GM19328 (cell line): ENCODE measurements at regions not wholly inside any gene's neighbourhood (a gene's known extent, or its start where the extent isn't known, plus 50 kb on each side); places are given as distances from the start of the nearest gene placed in this dataset.
"Not testable (repeated sequence)": the region's sequence is repeated elsewhere in the genome, so short reads cannot be mapped to it uniquely, and the experiment has no call there.

Experiments used
- ATAC-seq: cut with Tn5 transposase; IDR thresholded peaks from one replicate; pipeline ENCODE4 v1.9.1; 2021; ENCODE audit warnings: mild to moderate bottlenecking, moderate library complexity; ENCODE audit not compliant: unreplicated experiment

DNA sequence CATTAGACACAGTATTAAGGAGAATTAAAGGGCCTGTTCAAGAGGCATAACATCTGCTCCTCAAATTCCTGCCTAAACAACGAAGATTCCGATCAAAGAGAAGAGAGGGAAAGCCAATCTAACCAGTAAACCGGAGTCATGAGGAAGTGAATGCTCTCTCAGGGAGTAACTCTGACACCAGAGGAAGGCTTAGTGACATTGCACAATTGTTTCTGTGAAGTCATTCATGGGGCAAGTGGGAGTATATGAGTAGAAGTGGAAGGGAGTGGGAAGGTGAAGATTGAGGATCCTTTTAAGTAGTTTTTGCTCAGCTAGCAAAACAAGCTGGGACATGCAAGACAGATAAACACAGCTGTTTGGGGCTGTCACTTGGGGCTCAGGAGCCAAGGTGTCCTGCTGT lies 136.4 kb upstream of the FAM174A start:
- not testable (repeated sequence) for ATAC-seq

DNA sequence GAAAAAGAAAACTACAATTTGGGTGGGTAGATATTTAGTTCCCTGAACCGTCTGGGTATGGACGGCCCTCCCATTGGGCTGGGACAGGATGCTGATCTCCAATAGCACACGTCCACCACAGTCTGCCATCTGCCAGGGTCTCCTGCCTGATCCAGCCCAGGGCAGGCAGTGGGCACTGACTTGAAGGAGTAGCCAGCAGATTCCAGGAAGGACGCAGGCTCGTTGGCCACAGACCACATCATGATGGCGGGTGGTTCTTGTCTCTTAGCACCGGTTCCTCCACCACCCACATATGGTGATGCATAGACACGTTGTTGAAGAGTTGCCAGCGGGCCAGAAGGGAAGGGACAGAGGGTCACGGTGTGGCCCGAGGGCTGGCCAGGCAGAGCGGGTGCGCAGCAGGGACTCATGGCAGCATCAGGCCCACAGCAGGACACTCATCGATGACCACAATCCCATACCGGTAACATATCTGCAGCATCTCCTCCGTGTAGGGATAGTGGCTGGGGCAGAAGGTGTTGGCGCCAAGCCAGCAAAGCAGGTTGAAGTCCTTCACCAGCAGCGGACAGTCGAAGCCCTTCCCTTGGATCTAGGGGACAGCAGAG lies 155.8 kb upstream of the FAM174A start:
- not testable (repeated sequence) for ATAC-seq

DNA sequence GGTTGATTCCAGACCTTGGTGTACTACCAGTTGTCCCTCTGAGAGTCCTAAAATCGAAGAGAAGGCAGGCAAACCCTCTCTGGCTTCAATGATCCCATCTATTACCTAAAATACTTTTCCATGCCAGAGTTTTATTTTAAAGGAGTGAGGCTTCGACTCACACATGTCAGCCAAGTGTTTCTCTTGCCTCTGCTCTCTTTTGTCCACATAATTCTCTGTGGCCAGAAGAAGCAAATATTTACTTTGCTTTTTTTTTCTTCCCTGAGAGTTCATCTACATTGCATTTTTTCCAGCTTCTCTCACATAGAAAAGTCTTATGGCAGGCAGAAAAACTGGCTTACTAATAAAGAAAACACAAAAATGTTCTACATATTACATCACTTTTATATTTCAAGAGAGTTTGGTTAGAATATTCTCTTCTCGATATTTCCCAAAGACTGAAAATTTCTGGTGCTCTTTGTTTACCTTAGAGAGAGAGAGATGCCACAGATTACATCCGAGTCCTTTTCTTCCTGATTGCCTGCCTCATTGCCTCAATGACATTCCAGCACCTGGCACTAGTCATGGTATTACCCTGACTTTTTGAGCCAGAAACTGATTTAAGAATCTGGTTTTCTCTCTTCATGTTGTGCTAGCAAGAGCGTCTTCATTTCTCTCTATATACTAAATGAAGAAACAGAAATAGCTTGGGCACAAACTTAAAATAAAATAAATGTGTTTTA lies 170.3 kb upstream of the FAM174A start:
- not testable (repeated sequence) for ATAC-seq

DNA sequence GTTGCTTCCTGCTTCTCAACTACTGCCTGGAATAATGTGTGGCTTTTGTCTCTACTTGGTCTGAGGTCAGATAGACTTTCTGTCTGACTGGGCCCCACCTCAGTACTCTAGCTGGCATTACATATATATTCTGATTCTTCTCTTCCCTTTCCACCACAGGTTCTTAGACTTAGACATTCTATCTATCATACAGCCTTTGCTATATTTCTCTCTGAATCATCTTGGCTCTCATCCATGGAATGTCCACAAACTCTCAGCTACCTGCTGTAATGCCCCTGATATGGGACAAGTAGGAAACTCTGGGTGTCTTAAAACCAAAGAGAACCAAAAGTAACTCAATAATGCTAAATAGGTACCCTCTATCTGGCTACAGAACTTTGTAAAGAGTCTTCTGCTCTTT lies 170.8 kb upstream of the FAM174A start:
- not testable (repeated sequence) for ATAC-seq

DNA sequence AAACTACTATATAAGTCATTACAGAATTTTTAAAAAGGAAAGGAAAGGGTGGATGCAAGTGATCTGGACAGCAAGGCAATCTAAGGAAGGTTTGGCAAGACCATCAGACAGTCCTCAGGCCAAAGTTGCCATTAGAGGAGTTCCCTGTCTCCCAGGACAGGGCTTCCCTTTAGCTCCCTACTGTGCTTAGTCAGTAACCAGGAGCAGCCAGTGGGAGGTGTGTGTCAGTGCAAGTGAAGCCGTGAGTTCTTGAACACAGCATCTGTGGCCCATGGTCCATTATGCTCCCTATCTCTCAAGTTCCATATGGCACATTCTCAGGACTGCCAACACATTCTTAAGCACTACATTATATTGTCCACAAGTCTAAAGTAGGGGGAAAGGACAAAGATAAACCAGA lies 175.2 kb upstream of the FAM174A start:
- ATAC-seq = not testable (repeated sequence)

DNA sequence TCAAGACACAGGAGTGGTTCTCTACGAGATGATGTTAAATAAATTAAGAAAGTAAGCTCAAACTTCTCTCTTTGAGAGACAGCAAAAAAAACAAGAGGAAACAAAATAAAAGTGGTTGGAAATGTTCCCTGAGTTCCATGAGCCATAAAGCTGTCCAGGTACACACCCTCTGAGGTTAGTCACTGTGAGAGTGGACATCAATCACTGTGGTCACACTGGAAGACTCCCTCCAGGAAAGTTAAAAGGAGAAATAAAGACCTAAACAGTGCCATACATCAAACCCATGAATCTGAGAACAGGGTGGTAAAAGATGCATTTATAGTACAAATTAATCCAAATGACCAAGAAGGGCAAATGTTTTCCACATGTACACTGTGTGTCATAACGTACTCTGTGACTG lies 188.9 kb upstream of the FAM174A start:
- not testable (repeated sequence) for ATAC-seq

DNA sequence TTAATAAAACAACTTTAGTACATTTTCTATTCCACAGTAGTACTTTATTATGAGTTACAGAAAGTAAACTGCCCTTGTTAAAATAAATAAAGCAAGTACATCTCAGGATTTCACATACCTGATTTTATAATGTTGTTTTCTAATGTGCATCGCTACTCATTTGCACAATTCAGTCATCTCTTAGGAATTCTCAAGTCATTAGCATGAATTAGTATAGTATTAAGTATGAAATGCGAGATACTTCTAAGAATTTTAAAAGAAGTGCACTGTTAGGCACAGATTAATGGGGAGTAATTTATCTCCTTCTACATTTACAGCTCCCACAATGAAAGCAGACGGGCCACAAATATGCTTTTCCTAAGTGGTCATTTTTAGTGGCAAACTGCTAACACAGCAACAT lies 193.7 kb upstream of the FAM174A start:
- not testable (repeated sequence) for ATAC-seq

DNA sequence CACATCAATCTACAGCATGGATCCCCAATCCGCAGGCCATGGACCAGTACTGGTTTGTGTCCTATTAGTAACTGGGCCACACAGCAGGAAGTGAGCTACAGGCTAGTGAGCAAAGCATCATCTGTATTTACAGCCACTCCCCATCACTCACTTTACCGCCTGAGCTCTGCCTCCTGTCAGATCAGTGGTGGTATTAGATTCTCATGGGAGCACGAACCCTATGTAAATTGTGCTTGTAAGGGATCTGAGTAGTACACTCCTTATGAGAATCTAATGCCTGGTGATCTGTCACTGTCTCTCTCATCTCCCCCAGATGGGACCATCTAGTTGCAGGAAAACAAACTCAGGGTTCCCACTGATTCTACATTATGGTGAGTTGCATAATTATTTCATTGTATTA lies 212.7 kb upstream of the FAM174A start:
- ATAC-seq = no peak

DNA sequence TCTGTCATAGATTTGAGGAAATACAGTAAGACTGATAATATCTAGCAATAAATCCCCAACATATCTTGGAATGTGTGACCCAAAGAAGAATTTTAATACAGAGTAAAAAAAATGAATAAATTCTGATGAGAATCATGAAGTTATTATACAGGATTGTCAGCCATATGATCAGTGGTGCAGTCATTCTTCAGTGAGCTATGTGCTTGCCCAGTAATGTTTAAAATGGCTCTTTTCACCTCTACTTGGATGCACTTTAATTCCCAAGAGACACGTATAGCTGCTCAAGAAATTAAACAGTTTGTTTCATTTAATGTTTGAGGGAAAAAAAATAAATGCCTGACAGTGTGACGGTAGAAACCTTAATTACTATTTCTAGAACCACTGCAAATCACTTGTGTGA lies 215.3 kb upstream of the FAM174A start:
- no peak for ATAC-seq

DNA sequence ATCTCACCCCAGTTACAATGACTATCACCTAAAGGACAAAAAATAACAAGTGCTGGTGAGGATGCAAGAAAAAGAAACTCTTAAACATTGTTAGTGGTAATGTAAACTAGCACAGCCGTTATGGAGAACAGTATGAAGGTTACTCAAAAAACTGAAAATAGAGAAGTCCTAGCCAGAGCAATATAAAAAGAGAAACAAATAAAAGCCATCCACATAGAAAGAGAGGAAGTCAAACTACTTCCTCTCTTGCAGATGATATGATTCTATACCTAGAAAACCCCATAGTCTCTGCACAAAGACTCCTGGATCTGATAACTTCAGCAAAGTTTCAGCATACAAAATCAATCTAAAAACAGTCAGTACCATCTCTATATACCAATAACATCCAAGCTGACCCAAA lies 221.5 kb upstream of the FAM174A start:
- no peak for ATAC-seq

DNA sequence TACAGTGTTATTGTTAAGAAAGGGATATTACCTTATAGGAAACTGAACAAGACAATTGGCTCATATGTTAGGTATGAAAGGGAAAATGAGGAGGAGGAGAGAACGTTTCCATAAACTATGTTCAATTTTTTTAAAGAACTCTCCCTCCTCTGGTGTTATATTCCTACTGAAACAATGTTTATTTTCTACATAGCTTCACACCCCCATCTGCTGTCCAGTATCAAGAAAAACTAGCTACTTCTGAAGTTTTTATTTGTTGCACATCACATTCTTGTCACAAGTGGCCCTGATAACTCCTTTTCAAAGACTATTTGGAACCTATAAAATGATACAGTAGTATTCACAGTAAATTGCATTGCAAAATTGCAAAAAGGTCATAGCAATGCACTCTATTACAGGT lies 223.4 kb upstream of the FAM174A start:
- no peak for ATAC-seq

DNA sequence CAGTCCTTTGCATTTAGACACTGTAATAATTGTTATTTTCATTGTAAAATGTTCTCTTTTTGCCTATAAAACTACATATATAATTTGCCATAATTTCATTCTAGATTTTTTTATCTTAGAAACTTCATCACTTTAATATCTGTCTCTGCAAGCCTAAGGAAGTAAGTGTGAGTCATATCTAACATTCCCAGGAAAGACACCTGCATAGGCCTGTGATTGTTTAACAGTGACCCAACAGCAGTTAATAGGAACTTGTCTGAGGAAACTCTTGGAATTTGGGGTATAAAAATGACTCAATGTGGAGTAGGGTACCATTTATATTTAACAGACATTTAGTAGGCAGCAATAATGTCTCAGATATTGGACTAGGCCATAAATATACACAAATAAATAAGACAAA lies 229.2 kb upstream of the FAM174A start:
- no peak for ATAC-seq

DNA sequence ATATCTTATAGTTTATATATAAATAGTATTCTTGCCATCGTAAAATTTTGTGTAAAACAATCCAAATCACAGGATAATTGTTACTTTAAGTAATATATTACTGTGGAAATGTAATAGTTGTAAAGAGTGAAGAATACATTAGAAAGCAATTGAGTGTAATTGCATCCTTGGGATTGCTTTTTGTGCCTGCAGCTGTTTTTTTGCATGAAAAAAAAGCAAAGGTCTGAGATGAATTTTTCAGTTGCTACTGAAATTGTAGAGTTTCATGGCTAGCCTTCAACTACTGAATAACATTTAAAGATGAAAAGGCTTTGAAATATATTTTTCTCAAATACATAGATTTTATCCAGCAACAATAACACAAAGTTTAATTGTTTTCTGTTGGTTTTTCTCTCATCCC lies 232.0 kb upstream of the FAM174A start:
- ATAC-seq = no peak

DNA sequence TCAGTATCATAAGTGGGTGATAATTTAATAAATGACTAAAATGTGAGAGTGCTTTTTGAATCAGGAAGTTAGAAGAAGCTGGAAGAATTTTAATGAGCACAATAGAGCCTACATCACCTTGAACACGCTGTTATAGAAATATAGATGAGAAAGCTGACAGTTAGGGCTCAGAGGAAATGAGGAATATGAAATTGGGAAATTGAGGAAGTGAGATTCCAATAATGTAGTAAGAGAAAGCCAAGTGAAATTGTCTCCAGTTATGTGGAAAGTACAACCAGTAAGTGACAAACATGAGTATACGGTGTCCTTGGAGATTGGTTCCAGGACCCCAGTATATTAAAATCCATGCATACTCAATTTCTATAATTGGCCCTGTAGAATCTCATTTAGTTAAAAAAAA lies 235.9 kb upstream of the FAM174A start:
- ATAC-seq = no peak

DNA sequence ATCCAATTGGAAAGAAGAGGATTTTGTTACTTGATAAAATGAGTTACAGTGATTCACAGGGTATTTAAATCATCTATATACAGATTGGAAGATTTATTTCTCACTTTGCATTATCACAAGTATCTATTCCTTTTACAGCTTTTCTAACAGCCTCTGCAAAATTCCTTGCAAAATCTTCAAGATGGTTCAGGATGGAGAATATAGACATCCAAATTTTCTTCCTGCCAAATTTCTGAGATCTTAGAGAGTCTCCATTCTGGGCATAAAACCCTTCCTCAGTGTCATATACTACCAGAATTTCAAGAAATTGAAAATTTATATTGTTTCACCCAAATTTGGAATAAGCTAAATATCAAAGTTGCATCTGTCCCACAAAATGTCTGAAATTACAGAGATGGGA lies 259.1 kb upstream of the FAM174A start:
- no peak for ATAC-seq

DNA sequence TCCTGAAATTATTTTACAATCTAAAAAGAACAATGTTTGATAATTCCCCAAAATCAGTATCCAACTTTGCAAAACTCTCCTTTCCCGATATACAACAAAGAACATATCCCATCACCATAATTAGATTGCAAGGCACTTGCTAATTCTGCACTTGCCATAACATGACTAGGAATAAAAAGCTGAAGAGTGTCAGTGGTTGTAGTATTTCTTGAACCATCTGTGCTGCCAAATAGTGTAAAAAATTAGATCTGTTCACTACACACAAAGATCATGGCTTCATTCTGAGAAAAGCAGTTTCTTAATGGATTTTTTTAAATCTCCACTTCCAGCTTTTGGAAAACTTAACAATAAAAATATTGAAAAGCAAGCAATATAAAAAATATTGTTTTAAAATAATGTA lies 259.5 kb upstream of the FAM174A start:
- ATAC-seq = no peak

DNA sequence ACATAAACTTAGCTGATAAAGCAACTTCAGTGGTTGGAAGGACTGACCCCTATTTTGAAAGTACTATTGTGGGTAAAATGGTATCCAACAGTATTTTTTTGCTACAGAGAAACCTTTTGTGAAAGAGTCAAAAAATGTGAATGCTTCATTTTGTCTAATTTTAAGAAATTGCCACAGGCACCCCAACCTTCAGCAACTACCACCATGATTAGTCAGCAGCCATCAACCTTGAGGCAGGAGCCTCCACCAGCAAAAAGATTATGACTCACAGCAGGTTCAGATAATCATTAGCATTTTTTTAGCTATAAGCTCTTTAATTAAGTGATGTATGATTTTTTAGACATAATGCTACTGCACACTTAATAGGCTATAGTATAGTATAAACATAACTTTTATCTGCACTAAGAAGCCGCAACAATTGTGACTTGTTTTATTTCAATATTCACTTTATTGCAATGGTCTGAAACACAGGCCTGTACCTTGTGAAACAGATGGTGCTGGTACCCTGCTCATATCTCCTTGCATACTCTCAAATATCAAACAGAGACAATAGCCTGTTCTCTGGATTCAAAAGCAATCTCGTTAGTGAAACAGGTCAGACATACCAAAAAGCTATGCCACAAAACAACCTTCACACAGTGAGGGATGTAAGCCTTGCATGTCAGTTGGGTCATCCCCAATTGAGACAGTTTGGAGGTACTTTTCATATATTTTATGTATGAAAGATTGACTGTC lies 261.2 kb upstream of the FAM174A start:
- ATAC-seq = no peak

DNA sequence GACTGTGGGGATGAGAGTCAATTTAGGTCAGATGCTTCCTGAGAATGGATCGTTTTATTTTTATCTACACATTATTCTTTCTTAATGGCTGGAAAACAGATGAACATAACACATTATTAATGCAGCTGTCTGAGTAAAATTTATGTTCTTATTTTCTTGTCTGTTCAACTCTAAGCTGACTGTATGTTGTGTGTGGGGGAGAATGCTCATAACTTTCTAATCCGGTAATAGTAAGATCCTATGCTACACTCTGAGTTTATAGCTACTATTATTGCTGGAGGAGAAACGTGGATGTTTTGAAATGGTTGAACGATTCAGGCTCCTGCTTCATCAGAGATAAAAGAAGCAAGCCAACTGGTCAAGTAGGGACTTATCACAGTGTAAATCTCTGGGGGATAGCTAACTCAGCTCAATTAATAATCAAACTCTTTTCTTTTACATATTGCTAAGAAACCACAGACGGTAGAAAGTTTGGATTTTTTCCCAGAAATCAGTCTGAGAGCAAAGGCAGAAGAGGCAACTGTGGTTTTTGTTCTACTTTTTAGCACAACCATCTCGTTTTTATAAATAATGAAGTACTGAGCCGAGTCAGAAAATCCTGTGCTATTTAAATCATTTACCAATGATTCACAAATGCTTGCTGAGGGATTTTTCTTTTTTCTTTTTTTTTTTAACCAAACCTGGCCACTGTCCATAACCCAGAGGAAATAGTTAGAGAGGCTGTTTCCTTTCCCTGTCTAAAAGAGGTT lies 265.0 kb upstream of the FAM174A start:
- ATAC-seq = no peak

DNA sequence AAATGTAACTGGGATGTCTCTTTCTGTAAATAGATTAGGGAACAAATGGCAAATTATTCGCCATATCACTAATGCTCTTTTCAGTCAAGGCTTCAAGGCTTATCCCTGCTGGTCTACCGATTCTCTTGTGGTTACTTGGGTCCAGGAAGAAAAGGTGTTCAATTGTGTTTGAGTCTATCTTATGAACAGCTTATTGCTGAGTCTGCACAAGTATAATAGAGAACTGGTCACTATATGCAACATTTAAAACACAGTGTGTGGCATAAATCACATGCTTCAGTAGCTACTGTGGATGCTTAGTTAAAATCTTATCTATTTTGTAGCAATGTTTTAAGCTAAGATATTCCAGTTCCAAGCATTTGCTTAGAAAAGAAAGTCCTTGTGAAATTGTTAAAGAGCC lies 274.2 kb upstream of the FAM174A start:
- ATAC-seq = no peak

DNA sequence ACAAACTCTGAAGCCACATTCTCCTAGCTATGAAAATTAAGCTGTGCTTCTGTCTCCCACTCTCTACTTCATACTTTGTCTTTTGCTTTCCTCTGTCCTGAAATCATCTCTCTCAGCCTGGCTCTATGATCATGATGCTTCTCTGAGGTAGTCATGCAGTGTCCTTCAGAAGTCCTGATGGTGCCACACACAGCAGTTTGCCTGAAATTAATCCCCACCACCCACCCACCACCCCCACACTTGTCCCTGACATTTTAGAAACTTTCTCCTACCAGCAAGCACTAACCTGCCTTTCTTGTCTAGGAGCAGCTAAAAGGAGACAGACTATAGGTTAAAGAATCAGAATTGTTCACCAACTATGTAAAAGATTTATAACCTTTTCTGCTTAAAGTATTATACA lies 282.2 kb upstream of the FAM174A start:
- no peak for ATAC-seq

DNA sequence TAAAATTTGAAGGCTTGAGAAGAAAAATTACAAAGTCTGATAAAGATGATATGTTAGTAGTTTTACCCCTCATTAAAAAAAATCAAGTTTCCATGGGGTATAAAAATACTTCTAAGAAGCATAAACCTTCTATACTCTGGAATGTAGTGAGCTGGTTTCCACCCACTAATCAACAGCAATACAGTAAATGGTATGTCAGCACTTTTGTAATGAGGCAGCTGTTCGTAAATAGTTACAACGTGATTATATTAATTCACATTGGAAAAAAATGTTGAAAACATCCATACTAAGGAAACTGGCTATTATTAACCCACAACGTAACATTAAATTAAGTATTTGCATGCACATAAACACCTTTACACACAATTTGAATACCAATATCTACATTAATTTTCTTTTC lies 283.1 kb upstream of the FAM174A start:
- no peak for ATAC-seq

DNA sequence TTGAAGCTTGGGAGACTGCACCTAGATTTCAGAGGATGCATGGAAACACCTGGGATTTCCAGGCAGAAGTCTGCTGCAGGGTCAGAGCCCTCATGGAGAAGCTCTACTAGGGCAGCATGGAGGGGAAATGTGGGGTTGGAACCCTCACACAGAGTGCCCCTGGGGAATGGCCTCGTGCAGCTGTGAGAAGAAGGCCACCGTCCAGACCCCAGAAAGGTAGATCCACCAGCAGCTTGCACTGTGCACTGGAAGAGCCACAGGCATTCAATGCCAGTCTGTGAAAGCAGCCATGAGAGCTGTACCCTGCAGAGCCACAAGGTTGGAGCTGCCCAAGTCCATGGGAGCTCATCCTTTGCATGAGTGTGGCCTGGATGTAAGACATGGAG lies 285.3 kb upstream of the FAM174A start:
- no peak for ATAC-seq
